AG10803 (cell line): ENCODE measurements at regions not wholly inside any gene's neighbourhood (a gene's known extent, or its start where the extent isn't known, plus 50 kb on each side); places are given as distances from the start of the nearest gene placed in this dataset.
"Not testable (repeated sequence)": the region's sequence is repeated elsewhere in the genome, so short reads cannot be mapped to it uniquely, and the experiment has no call there.

Source experiments
- DNase-seq: peaks from one replicate; pipeline ENCODE4 v3.0.0; 2010; ENCODE audit warnings: low read depth
- H3K4me3 ChIP-seq: 2 replicates; pipeline ENCODE4 v1.5.1; 2011; ENCODE audit warnings: mild to moderate bottlenecking, low read length, control low read depth
- CTCF ChIP-seq: conservative IDR thresholded peaks from 2 replicates; pipeline ENCODE4 v1.5.1; 2011; ENCODE audit warnings: mild to moderate bottlenecking, low read length, control low read depth, inconsistent platforms

GRCh38 chr2:48221846-48222516, 92.5 kb upstream of the FOXN2 start:
- no peak for DNase-seq
- no peak overlapping the region for H3K4me3 ChIP-seq
- TF ChIP-seq CTCF = no peak

GRCh38 chr2:48227617-48228344, 86.7 kb upstream of the FOXN2 start:
- no peak for TF ChIP-seq CTCF
- no peak for DNase-seq
- H3K4me3 ChIP-seq = no peak overlapping the region

DNA sequence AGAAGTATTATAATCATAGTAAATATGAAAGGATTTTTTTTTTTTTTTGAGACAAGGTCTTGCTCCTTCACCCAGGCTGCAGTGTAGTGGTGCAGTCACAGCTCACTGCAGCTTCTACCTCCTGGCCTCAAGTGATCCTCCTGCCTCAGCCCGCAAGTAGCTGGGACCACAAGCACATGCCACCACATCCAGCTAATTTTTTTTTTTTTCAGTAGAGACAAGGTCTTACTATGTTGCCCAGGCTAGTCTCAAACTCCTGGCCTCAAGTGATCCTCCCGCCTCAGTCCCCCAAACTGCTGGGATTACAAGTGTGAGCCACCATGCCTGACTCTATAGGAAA, 86.2 kb upstream of the FOXN2 start:
- no peak for DNase-seq
- no peak overlapping the region for H3K4me3 ChIP-seq
- no peak for TF ChIP-seq CTCF

- H3K4me3 ChIP-seq = no peak overlapping the region
- TF ChIP-seq CTCF = no peak
- no peak for DNase-seq
Observed at GRCh38 chr2:48229063-48229462, 85.4 kb upstream of the FOXN2 start.

DNA sequence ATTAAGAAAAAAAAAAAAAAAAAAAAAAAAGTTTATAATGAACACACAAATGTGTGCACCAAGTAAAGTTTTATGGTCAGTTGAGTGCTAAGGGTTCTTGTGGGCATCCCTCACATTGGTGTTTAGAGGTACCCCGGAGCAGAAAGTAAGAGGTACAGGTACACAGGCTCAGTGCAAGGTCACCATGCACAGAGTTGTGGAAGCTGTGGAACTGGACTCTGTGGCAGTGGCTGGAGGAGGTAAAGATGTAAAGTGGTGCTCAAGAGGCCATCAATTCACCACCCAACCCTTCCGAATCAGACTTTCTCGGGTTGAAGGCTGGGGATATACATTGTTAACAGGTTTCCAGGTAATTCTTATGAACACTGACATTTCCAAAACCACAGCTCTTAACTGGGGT, 83.6 kb upstream of the FOXN2 start:
- TF ChIP-seq CTCF = no peak
- no peak overlapping the region for H3K4me3 ChIP-seq
- DNase-seq = no peak

GRCh38 chr2:48232351-48232750, 82.1 kb upstream of the FOXN2 start:
- no peak overlapping the region for H3K4me3 ChIP-seq
- no peak for DNase-seq
- no peak for TF ChIP-seq CTCF

DNA sequence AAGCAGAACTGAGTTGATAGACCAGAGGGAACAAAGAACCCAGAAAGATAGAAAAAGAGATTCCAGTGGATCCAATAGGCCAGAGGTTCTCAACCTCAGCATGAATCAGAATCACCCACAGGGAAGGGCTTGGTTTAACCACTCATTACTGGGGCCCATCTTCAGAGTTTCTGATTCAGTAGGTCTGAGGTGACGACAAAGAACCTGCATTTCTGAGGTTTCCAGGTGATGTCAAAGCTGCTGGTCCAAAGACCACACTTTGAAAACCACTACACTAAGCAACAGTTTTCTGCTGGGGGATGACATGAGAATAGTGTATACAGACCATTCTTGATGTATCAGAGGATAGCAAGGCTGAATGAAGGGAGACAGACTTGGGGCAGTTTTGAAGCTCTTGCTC, 81.5 kb upstream of the FOXN2 start:
- no peak for TF ChIP-seq CTCF
- no peak for DNase-seq
- H3K4me3 ChIP-seq = no peak overlapping the region

DNA sequence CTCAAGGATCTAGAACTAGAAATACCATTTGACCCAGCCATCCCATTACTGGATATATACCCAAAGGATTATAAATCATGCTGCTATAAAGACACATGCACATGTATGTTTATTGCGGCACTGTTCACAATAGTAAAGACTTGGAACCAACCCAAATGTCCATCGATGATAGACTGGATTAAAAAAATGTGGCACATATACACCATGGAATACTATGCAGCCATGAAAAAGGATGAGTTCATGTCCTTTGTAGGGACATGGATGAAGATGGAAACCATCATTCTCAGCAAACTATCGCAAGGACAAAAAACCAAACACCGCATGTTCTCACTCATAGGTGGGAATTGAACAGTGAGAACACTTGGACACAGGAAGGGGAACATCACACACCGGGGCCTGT, 80.7 kb upstream of the FOXN2 start:
- not testable (repeated sequence) for H3K4me3 ChIP-seq, DNase-seq
